Colon (tissue), 2 donors: ENCODE measurements at regions not wholly inside any gene's neighbourhood (a gene's known extent, or its start where the extent isn't known, plus 50 kb on each side); places are given as distances from the start of the nearest gene placed in this dataset.
A peak's percentile ranks its signal among the peaks of the same experiment; 100 is the strongest.

Source experiments
- FAIRE-seq: peaks from 2 replicates; lab custom pipeline; 2012; peaks lifted over from hg19 to GRCh38; lab: Jason Lieb, UNC
- donor health status: control.
- donor health status: control.

DNA sequence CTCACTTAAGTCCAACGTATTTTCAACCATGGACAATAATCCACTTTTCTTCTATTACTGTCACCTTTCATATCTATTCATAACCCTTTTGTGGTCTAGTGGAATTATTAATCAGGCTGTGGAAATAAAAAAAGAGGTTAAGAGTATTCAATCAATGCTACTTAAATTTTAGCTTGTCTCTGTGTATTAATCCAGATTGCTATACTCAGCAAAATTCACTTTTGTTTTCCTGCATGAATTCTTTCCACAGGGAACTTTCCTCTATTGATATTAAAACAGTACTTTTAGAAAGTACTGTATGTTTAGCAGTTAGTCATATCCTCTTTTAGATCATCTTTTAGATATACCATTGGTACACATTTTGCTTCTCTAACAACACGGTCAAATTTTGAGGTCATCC lies 1033.0 kb upstream of the ADGRL2 start:
- FAIRE-seq = no peak

- no peak for FAIRE-seq
These were observed 1041.4 kb upstream of the ADGRL2 start for GRCh38 chr1:80759354-80759753.

- no peak for FAIRE-seq
These were observed 1044.8 kb upstream of the ADGRL2 start for GRCh38 chr1:80755944-80756343.

- FAIRE-seq = no peak
These were observed 1049.5 kb upstream of the ADGRL2 start for GRCh38 chr1:80751204-80751603.

GRCh38 chr1:80731241-80731894 lies 1069.4 kb upstream of the ADGRL2 start:
- FAIRE-seq = no peak

GRCh38 chr1:80722611-80723010 lies 1078.1 kb upstream of the ADGRL2 start:
- FAIRE-seq = no peak

GRCh38 chr1:80706526-80706925 lies 1094.2 kb upstream of the ADGRL2 start:
- FAIRE-seq = no peak

DNA sequence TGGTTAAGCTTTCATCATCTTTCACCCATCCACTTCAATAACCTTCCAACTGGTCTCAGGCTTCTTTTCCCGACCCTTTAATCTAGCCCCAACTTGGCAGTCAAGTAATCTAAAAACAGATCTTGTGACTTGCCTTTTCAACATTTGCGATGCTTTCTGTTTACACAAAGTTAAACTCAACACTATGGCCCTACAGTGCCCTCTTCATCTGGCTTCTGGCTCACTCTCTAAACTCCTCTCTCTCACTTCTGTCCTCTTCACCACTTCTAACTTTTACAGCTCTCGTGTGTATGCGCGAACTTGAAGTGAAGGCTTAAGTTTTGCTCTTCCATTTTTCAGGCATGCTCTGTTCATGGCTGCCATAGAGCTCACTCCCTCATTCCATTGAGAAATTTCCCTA lies 1122.3 kb upstream of the ADGRL2 start:
- FAIRE-seq = no peak

- no peak for FAIRE-seq
These were observed 1125.3 kb upstream of the ADGRL2 start for GRCh38 chr1:80675454-80675853.

- no peak for FAIRE-seq
These were observed 1126.7 kb upstream of the ADGRL2 start for GRCh38 chr1:80673935-80674597.

- FAIRE-seq = no peak
These were observed 1132.4 kb upstream of the ADGRL2 start for GRCh38 chr1:80668372-80668771.

DNA sequence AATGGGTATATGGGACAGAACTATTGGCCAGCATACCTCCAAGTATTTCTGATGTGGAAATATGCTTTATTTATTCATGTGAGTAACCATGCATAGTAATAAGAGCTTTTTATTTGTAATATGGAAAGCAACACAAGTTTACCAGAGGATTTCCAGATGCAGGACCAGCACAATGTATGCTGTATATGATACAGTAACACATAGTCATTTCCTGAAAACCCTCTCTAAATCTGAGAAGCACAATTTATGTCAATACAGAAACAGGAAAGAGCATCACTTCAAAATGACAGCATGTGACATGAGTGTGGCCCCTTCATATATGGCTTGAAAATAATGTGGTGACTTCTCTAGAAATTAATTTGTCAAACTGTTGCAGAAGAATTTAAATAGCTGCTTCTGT lies 1134.7 kb upstream of the ADGRL2 start:
- no peak for FAIRE-seq

GRCh38 chr1:80659161-80659560 lies 1141.6 kb upstream of the ADGRL2 start:
- peak; percentile 5 for FAIRE-seq

DNA sequence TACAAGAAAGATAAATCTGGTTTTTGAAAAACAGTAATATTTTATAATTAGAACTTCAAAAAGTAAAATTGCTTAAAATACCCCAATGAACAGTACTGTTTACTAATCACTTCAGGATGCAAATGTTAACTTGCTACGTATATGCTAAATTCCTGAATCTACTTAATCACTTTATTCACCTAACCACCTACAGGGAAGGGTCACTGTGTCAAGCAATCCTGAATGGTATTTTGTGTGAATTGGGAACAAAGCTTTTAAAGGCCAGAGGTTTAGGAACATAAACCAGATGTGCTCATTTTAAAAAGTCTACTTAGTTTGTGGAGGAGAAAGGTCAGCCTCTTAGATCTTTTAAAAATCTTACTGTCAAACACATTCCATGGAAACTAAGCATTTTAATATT lies 1143.0 kb upstream of the ADGRL2 start:
- FAIRE-seq = no peak

DNA sequence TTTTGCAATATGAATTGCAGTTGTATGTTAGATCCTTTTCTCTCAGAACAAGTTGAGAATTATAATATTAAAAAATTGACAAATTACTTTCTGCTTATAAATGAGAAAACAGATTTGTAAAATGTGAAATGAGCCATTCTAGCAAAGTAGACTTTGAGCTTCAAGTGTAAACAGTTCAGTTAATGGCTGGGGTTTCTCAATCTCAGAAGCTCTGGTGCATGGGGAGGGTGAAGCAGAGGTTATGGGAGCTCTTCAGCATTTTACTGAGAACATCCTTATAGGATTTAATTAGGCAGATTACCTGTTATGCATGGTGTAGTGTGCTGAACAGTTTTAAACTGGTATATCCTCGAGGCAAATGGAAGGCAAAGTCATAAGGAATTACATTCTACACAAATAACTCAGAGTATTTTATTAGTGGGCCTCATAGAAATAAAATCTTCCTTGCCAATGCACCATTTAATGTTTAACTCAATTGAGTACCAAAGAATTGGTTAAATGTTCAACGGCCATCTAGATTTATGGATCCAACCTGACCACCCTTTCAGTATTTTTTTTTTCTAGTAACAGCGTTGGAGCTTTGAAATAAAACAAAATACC lies 1143.6 kb upstream of the ADGRL2 start:
- no peak for FAIRE-seq

DNA sequence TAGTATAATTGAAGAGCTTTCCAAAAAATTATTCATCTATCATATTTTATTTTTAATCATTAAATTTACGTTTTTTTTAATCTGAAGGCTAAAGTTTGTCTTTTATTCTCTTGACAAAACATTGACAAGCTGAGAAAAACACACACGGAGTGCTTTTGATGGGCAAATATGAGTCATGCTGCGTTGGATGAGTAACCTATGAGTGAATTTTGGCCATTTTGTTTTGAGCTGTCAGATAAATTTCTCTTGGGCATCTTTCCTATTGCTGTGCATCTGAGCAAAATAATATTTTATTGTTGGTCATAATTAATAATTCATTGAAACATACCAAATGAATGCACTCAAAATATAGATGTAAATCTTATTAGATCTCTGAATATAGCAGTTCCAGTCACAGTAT lies 1144.1 kb upstream of the ADGRL2 start:
- no peak for FAIRE-seq

DNA sequence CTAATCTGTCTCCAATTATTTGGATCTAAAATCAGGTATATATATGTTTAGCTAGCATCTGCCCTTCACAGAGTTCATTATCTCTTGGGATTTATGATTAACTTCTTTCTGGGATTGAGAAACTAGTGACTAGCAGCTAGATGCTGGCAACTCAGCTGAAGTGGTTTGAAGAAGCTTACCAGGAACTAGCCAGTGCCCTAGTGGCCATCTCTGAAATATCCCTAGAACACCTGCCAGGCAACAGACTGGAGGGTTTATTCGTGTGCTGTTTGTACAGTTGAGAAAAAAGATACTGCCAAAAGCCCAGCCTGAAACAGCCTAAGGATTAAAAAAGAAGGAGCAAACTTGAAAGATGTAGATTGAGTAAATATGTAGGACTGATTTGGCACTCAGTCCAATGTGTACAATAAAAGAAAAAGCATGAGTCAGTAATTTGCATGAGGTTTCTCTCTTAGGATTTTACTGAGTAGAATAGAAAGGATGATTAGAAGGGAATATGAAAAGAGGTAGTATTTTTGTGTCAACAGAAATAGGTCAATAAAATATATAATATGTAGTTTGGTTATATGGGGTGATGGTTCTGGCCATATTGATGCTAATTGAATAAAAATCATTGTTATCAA lies 1144.6 kb upstream of the ADGRL2 start:
- FAIRE-seq = no peak

DNA sequence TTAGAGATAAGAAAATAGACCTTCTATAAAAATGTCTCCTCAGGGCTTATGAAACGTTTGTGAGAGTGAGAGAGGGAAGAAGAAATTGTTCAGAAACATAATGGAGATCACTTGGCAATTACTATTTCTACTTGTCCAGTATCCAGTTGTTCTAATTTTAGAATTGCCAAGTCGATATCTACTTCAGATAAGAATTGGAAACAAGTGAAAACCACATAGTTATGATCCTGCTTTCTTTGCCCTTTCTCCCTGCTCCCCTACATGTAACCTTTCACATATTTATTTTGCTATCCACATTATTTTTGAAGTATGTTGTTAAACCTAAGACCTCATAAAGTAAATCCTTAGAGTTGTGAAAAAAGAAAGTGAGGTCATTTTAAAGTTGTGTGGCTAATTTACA lies 1154.7 kb upstream of the ADGRL2 start:
- no peak for FAIRE-seq

- FAIRE-seq = no peak
These were observed 1155.1 kb upstream of the ADGRL2 start for GRCh38 chr1:80645621-80646020.

- FAIRE-seq = no peak
These were observed 1159.8 kb upstream of the ADGRL2 start for GRCh38 chr1:80640978-80641377.

DNA sequence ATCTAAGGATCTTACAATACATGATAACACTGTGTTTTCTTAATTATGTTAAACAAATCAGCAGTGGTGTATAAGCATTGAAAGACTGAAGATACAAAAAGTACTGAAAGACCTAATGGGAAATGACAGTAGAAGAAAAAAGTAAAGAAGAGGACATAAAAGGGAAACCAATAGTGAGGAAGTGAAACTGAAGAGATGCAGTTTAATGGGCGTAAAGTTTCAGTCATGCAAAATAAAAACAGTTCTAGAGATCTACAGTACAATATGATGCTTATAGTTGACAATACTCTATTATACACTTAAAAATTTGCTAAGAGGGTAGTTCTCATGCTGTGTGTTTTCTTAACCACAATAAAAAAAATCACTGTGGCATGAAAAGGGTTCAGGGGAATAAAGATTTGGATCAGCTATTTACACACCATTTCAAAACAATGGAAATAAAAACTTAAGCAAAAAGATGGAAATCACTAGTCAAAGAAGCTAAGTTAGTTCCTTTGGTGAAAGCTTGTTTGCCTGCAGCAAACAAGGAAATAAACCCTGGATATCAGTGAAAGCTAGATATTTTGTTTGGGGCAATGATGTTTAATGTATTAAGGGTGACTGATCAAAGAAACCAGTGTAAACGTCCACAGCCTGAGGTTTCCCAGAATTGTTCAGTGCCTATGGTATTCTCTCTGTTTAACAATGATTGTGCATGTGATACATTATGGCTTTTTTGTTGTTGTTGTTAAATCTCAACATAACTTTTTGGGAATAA lies 1160.8 kb upstream of the ADGRL2 start:
- no peak for FAIRE-seq

DNA sequence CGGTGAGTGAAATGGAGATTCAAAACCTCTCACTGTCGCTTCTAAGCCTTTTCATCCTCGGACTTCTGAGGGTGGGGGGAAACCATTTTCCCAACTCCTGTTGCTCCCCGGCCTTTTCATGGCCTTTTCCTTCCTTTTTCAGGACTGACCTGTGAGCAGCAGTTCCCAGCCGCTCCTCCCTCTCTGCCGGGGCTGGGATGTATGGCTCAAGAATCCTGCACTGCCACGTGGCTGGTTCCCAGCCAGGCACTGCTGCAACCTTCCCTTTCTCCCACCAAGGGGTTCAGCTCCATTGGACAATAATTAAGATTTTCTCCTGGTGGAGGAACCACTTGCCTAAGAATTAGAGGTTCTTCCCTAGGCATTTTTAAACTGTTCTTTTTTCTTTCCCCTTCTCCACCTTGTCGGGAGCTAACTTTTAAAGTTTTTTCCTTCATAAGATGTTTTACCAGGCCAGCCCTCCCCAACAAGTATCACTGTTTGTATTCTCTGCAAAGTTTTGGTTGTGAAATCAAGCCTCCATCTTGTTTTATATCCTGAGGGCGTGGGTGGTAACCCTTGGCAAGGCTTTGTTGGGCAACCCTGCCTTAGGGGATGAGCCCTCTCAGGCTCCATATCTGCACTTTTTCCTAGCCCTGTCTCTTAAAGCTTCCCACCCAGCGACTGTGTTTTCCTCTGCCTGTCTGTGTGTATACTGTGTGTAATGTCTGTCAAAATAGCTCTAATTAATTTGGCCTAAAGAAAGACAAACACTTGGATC lies 1166.6 kb upstream of the ADGRL2 start:
- no peak for FAIRE-seq
